AG09319 (cell line): ENCODE measurements at regions not wholly inside any gene's neighbourhood (a gene's known extent, or its start where the extent isn't known, plus 50 kb on each side); places are given as distances from the start of the nearest gene placed in this dataset.

Experiments
- DNase-seq: peaks from one replicate; pipeline ENCODE4 v3.0.0-alpha.2; 2010; ENCODE audit warnings: low read depth; ENCODE audit errors: extremely low read depth
- TF ChIP-seq, protein P1 (sequence below): IDR thresholded peaks from 2 replicates; pipeline ENCODE4 v1.5.1; 2011; ENCODE audit warnings: low read depth, mild to moderate bottlenecking, inconsistent platforms, low read length, moderate library complexity

DNA sequence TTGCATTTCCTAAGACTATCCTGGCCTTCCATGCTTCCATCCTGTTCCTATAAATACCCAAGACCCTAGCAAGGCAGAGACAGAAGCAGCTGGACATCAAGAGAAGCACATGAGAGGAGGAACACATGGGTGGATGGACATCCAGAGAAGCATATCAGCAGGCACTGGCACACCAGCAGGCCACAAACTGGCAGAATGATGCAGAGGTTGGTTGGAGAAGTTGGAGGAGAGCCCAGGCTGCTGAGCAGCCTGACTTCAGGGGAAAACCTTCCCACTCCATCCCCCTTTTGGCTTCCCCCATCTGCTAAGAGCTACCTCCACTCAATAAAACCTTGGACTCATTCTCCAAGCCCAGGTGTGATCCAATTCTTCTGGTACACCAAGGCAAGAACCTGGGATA is 332.5 kb downstream of the FRK start:
- no peak for DNase-seq
- TF ChIP-seq, protein P1, sequence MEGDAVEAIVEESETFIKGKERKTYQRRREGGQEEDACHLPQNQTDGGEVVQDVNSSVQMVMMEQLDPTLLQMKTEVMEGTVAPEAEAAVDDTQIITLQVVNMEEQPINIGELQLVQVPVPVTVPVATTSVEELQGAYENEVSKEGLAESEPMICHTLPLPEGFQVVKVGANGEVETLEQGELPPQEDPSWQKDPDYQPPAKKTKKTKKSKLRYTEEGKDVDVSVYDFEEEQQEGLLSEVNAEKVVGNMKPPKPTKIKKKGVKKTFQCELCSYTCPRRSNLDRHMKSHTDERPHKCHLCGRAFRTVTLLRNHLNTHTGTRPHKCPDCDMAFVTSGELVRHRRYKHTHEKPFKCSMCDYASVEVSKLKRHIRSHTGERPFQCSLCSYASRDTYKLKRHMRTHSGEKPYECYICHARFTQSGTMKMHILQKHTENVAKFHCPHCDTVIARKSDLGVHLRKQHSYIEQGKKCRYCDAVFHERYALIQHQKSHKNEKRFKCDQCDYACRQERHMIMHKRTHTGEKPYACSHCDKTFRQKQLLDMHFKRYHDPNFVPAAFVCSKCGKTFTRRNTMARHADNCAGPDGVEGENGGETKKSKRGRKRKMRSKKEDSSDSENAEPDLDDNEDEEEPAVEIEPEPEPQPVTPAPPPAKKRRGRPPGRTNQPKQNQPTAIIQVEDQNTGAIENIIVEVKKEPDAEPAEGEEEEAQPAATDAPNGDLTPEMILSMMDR = no peak

DNA sequence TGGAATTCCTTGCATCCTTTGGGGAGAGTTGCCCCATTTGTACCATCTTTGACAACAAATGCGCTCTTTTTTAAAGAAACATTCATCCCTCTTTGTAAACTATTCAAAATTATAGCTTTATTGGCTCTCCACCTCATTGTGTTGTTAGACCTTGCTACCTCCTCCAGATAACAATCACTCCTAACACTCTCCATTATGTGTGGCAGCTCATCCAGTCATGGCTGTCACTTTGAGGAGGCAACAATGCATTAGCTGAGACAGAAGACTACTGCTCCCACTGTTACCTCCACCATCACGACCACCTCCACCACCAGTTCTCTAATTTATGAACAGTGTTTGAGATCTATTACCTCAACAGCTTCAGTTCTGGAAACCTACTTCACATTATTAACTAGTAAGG is 339.1 kb downstream of the FRK start:
- DNase-seq = no peak
- TF ChIP-seq, protein P1 = no peak

DNA sequence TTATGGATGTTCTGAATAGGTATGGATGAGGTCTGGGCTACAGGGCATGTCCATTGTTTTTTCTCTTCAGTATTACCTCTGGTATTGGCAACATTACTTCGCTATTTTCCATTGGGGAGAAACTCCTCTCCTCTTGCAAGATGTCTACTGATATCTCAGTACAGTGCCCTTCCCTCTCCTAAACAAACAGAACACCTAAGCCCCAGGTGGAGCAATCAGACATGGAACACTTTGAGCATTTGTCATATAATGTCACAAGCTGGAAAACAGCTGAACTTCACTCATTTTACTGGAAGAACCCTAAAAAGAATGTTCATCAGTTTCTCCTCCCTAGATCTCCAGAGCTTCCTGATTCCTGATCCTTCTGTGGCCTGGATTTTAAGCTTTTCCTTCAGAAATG is 339.8 kb downstream of the FRK start:
- TF ChIP-seq, protein P1 = no peak
- DNase-seq = no peak

DNA sequence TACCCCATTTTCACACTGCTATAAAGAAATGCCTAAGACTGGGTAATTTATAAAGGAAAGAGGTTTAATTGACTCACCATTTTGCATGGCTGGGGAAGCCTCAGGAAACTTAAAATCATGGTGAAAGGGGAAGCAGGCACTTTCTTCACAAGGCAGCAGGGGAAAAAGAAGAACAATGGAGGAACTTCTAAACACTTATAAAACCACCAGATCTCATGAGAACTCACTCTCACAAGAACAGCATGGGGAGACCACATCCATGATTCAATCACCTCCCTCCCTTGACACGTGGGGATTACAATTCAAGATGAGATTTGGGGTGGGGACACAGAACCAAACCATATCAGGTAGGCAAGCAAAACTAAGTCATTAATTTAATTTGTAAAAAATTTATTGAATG is 343.2 kb downstream of the FRK start:
- no peak for DNase-seq
- TF ChIP-seq, protein P1 = no peak

DNA sequence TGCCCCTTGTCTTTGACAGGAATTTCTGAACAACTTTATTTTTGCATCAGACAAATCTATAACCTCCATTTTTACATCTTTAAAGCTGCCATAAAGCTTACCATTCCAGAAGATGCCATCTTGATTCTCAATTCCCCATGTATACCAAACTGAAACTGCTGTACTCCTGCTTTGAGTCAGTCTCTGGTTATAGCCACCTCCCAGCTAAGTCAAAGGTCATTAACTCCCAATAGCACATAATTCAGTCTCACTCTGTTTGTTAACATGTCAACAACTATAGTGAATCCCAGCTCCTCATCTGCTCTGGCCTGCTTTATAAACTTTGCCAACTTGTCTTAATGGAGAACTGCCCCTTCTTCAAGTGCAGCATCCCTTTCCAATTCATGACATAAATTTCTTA is 343.6 kb downstream of the FRK start:
- no peak for DNase-seq
- TF ChIP-seq, protein P1 = no peak

DNA sequence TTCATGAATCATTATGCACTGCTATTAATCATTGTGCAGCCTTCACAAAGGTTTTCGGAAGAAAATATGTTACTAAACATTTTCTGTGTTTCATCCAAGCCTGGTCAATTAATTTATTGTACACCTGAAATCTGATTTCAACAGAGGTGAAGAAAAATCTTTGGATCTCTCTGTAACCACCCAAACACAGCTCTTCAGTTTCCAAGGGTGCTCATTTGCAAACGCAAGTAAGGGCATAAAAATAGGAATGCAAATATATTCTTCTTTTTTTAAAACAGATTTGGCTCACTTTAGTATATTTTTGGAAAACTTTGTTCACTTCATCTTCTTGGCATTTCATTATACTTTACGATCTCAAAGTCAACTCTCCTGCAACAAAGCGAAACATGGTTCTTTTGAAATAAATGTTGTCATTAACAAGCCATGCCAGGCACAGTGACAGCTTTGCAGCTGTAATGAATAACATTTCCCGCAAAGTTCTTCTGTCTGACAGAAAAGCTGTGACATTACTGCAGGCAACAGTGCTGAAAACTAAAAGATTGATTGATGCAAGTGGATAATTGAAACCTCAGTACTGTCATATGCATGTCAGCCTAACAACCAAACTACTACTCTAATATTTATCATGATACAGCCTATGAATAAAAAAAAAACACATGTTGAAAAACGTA is 348.3 kb downstream of the FRK start:
- TF ChIP-seq, protein P1 = no peak
- no peak for DNase-seq

DNA sequence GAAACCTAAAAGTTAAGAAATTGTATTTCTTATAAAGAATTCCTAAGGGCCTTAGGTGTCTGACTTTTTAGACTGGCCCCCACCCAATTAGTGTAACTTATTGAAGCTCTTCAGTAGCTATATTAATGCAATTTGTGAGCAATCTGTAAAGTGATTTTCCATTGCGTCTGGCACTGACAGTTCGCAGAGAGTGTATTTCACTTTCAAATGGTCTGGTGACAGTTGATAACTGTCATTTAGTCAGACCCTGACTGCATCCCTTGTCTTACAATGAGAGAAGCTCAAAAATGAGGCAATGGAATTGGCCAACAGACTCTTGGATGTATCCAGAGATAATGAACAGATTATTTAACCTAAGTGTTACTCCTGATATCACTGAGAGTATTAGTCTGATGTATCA is 351.8 kb downstream of the FRK start:
- TF ChIP-seq, protein P1 = no peak
- DNase-seq = no peak
